Head of caudate nucleus (tissue), 42 donors: ENCODE measurements at regions not wholly inside any gene's neighbourhood (a gene's known extent, or its start where the extent isn't known, plus 50 kb on each side); places are given as distances from the start of the nearest gene placed in this dataset.

Experiments used
- DNase-seq, 42 donors: peaks; one replicate each; pipeline versions ENCODE4 v3.0.0 to v3.0.0-alpha.2; 2020 to 2021; ENCODE audit warnings: mixed read lengths in 7 of 42
- intact Hi-C: fragments of 100-400 bp; cut with DNase I; formaldehyde crosslinking; loops from one replicate; pipeline ENCODE4 v1.15.0; 2022

DNA sequence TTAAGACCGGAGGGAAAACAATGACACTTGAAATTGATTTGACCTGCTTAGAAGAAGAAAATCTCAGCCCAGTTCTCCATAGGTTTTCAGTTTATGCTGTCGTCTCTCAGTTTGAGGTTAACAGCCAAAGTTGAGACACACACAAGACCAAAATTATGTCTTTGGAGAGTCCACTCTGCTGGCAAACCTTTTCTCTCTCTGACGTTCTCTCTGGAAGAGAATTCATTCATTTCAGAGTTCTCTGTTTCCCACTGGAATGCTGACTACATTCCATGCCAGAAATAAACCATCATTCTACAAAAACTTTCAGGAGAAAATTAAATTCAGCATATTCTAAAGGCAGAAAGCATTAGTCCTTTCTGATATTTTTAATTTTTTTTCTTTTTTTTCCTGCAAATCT lies 155.2 kb downstream of the TFAP2A start:
- intact Hi-C loops = no loop called here
- DNase-seq = no peak

DNA sequence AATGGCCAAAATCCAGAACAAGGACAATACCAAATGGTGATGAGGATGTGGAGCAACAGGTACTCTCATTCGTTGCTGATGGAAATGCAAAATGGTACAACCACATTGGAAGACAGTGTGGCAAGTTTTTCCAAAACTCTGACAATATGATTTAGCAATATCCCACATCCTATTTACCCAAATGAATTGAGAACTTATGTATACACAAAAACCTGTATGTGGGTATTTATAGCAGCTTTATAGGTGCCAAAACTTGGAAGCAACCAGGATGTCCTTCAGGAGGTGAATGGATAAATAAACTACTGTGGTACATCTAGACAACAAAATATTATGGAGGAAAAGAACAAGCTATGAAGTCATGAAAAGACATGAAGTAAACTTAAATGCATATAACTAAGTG lies 156.5 kb downstream of the TFAP2A start:
- intact Hi-C loops = no loop called here
- DNase-seq = no peak

DNA sequence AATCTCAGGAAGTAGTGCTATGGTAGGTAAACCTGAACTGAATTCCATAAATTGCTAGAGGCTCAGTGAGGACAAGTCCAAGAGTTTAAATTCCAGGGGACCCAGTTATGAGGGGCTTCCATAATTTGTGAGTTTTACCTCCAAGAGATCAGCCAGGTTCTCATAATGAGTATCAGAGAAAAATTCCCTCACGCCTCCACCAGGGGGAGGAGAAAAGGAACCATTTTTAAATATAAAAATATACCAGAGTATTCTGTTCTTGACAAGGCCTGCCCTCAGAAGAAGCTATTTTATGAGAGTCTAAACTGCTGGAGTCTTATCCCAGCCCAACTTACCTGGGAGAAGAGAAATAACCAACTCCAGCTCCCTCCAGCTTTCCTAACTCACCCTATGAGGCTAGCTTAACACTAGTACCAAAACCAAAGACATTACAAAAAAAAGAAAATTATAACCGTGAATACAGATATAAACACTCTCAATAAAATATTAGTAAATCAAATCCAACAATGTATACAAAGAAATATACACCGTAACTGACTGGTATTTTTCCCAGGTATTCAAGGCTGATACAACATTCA lies 158.7 kb downstream of the TFAP2A start:
- intact Hi-C loops = no loop called here
- no peak for DNase-seq

DNA sequence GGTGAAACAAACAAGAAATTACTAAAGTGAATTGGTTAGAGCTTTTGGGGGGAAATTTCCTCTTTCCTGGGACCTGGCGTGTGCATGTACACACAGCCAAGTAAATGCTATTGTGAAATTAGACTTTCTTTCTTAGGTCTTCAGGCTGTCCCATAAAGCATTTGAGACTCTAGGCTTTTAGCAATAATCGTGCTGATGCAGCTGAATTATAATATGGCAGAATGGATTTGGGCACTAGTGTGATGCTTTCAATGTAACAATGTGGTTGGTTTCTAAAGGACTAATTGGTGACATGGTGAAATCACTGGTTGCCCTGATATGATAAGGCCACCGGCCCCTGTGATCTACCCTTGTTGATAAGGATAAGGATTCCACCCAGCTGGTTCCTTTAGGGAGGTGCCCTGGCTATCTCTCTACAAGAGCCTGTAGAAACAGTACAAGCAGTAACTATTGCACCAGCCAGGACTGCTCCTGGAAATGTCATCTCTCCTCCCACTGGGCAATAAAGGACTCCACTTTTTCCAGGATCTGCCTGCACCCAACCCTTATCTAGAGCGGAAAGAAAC lies 164.1 kb downstream of the TFAP2A start:
- DNase-seq = no peak
- intact Hi-C loops = no loop called here

DNA sequence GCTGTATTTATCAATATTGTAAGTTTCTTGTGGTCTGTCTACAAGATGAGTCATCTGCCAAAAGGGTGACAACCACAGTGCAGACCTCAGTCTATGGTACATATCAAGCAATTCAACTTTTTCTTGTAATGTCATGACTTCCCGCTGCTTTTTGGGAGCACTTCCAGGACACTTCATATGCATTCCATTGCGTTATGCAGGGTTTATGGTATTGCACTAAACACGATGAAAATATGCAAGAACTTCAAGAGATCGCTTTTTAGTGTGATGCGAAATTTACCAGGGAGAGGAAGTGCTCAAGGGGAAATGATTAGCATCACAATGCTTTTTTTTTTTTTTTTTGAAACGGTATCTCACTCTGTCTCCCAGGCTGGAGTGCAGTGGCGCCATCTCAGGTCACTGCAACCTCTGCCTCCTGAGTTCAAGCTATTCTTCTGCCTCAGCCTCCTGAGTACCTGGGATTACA lies 166.5 kb downstream of the TFAP2A start:
- intact Hi-C loops = no loop called here
- DNase-seq = no peak

DNA sequence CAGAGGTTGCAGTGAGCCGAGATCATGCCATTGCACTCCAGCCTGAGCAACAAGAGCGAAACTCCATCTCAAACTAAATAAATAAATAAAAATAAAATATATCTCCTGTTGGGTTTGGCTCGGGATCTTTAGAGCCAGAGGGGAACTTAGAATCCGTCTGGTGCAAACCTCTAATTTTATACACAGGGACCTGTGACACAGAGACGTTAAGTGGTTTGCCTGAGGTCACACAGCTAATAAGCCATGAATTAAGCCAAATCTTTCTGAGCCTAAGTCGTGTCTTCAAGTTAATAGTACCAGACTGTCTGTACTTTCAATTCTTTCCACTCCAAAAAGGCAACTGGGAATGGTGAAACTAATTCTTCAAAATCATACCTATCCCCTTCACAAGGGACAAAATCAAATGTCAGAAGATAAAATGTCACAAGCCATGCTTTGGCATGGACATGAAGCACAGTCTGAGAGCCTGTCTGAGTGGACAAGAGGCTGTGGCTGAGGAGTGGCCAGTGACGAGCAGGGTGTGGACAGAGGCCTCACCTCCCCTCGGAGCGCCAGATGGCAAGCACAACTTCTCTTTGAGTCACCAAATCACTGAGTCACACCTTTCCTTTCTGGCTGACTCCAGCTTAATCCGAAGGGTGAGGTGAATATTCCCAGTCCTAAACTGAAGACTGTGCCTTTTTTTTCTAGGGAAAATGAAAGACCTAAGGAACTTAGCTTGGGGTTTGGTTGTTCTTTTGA lies 177.4 kb downstream of the TFAP2A start:
- no peak for DNase-seq
- intact Hi-C loops = no loop called here

DNA sequence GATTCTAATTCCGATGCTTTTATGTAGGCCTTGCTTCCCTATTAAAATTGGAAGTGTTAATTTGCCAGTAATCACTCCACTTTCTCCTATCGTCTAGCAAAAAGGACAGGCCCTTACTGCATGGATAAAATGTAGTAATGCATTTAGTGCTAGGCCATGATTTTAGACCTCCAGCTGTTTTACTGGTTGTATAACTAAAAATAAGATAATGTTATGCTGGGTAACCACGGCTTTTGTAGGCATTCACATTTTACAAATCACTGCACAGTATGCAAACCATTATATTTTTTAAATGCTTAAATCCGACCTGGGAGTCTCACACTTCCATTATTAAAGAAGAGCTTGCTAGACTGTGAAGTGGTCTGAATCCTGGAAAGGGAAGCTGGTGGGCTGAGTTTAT lies 179.5 kb downstream of the TFAP2A start:
- no peak for DNase-seq
- intact Hi-C loops = no loop called here

DNA sequence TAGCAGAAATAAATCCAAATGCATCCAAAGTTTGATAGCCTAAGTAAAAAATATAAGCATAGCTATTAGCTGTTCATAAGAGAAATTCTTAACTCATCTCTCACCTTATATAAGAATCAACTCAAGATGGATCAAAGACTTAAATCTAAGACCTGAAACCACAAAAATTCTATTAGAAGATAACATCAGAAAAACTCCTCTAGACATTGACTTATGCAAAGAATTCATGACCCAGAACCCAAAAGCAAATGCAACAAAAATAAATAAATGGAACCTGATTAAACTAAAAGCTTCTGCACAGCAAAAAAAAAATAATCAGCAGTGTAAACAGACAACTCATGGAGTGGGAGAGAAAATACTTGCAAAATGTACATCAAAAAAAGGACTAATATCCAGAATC lies 184.3 kb downstream of the TFAP2A start:
- DNase-seq = no peak
- intact Hi-C loops = no loop called here

DNA sequence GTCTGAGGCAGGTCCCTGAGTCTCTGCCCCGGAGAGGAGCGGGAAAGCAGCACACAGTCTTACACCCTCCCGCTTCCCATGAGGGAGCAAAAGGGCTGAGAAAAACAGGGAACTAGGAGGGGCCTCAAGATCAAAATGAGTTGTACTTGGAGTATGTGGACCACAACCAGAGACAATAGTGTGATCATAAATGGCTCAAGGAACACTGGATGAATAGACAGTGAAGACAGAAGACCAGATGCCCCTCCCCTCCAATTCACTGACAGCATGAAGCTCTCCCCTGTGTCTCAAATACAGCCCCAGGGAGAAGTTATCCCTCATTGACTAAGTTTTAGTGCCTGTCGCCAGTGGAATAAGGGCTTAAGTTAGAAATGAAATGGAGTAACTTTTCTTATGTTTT lies 191.0 kb downstream of the TFAP2A start:
- intact Hi-C loops = no loop called here
- no peak for DNase-seq

DNA sequence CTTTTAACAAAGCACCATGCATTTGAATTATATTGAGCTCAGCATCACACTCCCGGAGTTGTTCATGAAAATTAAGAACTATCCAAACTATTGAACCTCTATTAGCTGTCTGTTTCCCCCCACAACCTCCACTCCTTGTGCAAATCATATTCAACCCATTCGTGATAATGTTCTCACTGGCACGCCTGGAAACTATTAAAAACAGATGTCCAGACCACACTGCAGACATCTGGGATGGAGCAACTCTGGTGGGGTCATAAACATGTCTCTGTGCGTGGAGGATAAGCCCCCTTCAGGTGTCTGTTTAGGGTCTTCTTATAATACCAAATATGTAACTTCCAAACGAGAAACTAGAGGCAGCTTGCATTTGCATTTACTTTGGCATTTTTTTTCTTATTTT lies 193.7 kb downstream of the TFAP2A start:
- intact Hi-C loops = no loop called here
- DNase-seq = no peak

DNA sequence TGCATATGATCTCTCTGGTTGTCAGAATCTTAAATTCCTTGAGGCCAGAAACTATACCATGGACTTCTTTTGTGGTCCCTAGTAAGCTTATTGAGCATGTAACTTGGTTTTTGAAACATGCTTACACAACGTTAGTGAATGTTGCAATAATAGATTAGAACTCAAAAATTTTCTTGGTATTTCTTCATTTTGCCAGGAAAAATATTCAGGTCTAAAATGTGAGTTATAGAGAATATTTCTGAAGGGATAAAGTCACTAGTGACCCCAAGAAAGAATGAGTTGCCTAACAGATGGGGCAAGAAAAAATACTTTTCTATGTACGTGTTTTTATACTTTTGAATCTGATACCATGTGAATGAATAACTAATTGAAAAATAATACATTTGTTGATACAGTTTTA lies 195.4 kb downstream of the TFAP2A start:
- intact Hi-C loops = no loop called here
- DNase-seq = no peak

DNA sequence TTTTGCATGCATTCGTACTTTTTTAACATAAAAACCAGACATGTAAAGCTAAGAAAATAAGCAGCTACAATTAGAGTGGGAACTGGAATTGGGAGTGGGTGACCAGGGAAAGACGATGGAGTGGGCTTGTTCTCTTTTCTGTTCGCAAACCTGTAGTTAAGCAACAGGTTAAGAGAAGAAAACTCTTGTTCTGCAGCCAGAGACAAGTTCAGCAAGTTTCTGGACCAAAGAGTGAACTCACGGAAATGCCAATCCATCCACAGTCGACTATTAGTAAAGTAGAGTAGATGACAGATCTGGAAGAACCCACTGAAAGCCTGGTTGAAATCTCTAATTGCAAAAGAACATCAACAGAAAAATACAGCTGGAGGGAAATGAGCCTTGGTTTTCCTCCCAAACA lies 197.8 kb downstream of the TFAP2A start:
- no peak for DNase-seq
- intact Hi-C loops = no loop called here

DNA sequence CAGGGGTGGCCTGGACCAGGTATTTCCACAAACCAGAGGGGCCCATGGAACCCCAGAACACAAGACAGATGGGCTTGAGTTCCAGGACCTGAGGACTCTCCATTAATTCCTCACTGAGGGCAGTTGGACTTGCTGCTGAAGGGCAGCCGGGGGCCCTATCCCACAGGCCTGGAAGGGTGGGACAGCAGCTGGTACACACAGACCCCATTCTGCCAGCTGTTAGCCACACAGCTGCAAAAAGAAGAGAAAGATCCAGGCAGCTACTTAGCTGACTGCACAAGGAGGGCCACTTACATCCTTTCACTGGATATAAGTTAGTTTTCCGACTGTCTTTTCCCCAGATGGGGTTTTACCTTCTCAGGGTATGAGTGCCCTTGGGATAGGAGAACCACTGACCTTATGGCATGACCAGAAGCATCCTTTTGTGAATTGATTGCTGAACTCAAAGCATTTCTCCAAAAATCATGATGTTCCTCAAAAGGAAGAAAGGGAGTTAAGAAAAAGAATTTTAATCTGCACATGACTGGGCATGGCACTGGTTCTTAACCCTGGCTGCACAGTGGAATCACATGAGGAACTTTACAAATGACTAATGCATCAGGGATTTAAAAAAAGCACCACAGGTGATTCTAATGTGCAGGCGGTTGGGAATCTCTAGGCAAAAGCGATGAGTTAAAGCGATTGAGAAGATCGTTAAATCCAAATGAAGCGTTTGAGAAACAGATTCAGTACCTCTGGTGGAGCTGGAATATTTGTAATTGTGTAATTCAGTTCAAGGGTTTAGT lies 199.4 kb downstream of the TFAP2A start:
- no peak for DNase-seq
- intact Hi-C loops = no loop called here

DNA sequence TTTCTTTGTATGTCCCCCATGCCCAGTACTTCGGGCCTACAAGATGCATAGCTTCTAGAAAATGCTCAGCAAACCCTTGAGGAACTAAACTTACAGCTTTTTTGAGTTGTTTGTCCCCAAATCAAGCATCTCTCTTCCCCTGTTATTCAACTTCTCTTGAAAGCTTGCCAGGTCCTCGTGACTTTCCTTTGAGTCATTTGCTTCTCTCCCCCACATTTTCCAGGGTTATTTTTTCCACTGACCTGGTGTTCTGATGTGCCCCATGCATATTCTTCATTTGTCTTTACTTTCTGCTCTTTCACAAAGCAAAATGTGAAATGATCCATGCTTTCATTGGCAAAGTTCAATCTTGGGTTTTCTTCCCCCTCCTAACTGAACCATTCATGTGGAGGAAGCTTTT lies 204.8 kb downstream of the TFAP2A start:
- intact Hi-C loops = no loop called here
- peak in 1 of 42 donors; percentile 8 for DNase-seq

DNA sequence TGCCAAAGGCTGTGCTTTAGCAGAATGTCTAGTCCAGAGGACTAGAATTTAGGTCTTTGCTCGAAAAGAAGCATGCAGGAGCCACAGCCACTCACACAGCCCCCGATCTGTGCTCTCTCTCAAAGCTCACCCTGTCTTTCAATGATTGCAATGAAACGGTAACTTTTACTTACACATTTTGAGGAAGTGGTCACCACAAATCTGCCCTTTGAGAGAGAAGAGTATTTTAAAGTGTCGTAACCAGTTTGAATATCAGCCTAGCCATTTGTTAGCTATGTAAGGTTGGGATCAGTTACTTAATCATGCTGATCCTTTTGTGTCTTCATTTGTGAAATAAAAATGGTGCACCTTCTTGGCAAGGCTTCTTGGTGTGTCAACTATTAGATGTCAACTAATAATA lies 209.0 kb downstream of the TFAP2A start:
- DNase-seq = no peak
- intact Hi-C loops = no loop called here

DNA sequence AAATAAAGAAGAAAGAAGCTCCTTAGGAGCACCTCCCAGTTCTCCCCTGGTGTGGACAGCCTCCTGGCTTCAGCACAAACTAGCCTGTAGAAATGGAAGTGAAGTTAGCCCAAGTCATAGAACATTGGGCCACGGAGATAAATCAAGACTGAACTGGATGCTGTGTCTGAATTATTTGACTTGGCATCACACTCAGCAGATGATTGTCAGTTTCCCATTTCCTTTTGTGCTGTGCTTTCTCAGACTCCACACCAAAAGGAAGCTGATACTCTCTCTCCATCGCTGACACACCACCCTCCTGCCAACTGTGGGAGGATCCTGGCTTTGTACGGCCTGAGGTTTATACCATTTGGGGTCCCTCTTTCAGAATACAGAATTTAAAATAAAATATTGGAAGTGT lies 209.8 kb downstream of the TFAP2A start:
- intact Hi-C loops = no loop called here
- no peak for DNase-seq

DNA sequence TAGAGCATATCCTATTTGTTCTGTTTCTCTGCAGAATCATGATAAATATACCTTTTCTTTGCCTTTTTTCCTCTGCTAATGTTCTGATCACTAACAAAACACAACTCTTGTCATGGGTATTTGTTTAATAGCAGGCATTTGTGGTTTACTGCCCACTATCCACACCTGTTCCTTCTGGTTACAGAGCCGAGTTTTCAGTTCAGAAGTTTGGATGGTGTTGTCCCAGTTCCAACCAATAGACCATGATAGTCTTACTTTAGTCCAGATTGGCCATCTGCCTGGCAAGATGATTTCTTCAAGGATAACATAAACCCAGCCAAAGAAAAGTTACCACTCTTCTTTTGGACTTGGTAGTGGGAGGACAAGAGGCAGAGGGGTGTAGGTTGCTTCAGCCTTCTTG lies 211.2 kb downstream of the TFAP2A start:
- intact Hi-C loops = no loop called here

DNA sequence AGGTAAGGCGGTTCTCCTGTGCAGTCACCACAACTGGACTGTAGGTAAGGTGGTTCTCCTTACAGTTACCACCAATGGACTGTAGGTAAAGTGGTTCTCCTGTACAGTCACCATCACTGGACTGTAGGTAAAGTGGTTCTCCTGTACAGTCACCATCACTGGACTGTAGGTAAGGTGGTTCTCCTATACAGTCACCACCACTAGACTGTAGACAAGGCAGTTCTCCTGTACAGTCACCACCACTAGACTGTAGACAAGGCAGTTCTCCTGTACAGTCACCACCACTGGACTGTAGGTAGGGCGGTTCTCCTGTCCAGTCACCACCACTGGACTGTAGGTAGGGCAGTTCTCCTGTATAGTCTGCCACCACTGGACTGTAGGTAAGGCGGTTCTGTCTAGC lies 212.3 kb downstream of the TFAP2A start:
- intact Hi-C loops = no loop called here

More for the DNA sequence above, 211.2 kb downstream of the TFAP2A start:
- DNase-seq = no peak

DNA sequence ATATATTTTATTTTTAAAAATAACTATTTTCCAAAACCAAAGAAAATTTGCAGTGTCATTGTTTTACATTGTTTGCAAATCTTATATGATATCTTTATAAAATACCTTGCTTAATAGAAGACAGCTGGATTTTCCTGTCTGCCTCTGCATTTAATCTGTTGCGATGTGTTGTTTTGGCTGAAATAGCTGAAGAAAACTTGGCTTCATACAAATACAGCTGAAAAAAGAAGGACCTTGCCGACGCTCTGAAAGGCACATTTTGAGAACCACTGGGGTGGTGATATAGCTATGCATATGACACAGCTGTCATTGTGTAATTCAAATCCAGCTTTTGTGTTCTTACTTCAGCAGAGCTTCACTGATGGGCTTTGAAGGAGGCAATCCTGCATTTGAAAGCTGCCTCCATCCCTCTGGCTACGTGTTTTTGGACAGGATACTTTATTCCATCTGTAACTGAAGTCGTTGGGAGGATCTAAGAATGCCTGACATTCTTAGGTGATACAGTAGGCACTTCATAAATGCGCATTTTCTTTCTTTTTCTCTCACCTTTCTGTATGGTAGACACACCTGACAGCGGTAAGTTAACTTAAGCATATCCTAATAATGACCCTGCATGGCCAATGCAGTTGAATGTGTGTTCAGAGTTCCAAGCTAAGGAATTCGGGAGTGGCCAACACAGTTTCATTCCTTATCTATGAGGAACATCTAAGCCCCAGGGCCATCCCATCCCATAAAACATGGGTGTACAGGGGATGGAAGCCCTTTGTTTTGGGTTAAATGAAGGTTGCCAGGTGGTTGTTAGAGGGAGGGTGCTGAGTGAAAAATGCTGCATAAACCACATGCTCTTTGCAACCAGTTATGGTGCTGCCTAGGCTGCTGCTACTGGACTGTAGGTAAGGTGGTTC lies 213.0 kb downstream of the TFAP2A start:
- no peak for DNase-seq
- intact Hi-C loops = no loop called here

More for the DNA sequence above, 212.3 kb downstream of the TFAP2A start:
- DNase-seq = no peak
